WTC11 (cell line): ENCODE measurements at regions not wholly inside any gene's neighbourhood (a gene's known extent, or its start where the extent isn't known, plus 50 kb on each side); places are given as distances from the start of the nearest gene placed in this dataset.

ENCODE experiments used
- ATAC-seq: fragments of 200-7000 bp; cut with Tn5 transposase; 2 replicates; pipeline ENCODE4 v1.10.0; 2021; ENCODE audit warnings: mild to moderate bottlenecking, moderate library complexity
- CTCF ChIA-PET: fragments of 300-600 bp; sonication (Branson Sonifier 250); formaldehyde crosslinking; loops from one replicate; lab custom pipeline; 2021; ENCODE audit warnings: antibody characterized with exemption; lab: Charles Lee
- POLR2A ChIA-PET: fragments of 350-600 bp; sonication (Branson Sonifier 250); formaldehyde crosslinking; loops from one replicate; lab custom pipeline; 2021; ENCODE audit warnings: antibody characterized with exemption; lab: Charles Lee
- DNase-seq: peaks from one replicate; pipeline ENCODE4 v3.0.0; 2021; ENCODE audit warnings: low spot score
- H3K27ac Mint-ChIP-seq: 2 replicates; pipeline ENCODE4 v1.8.0; 2021; ENCODE audit warnings: mixed read lengths
- H3K27me3 Mint-ChIP-seq: 2 replicates; pipeline ENCODE4 v1.8.0; 2021; ENCODE audit warnings: low read depth, mild to moderate bottlenecking, moderate library complexity, mixed read lengths
- H3K36me3 Mint-ChIP-seq: 2 replicates; pipeline ENCODE4 v1.8.0; 2021; ENCODE audit warnings: mixed read lengths
- H3K4me1 Mint-ChIP-seq: 2 replicates; pipeline ENCODE4 v1.8.0; 2022; ENCODE audit warnings: mixed read lengths
- H3K4me3 Mint-ChIP-seq: 2 replicates; pipeline ENCODE4 v1.8.0; 2021; ENCODE audit warnings: mild to moderate bottlenecking, moderate library complexity, mixed read lengths
- H3K9me3 Mint-ChIP-seq: 2 replicates; pipeline ENCODE4 v1.8.0; 2021; ENCODE audit warnings: mixed read lengths
- EMX1 ChIP-seq: fragments of 250-450 bp; sonication (Bioruptor Pico); IDR thresholded peaks from 2 replicates; pipeline ENCODE4 v1.8.0; 2021; ENCODE audit warnings: mild to moderate bottlenecking
- FOXJ3 ChIP-seq: sonication (generic); formaldehyde crosslinking; IDR thresholded peaks from 2 replicates; pipeline ENCODE4 v1.9.0; 2021; ENCODE audit warnings: missing genetic modification reagents, mild to moderate bottlenecking, borderline replicate concordance
- FOXK1 ChIP-seq: sonication (generic); formaldehyde crosslinking; IDR thresholded peaks from 2 replicates; pipeline ENCODE4 v1.8.0; 2022; ENCODE audit warnings: mild to moderate bottlenecking, moderate library complexity, missing genetic modification reagents
- GABPB1 ChIP-seq: sonication (generic); formaldehyde crosslinking; IDR thresholded peaks from 2 replicates; pipeline ENCODE4 v1.8.1; 2023; ENCODE audit warnings: mild to moderate bottlenecking, missing genetic modification reagents
- GRHL2 ChIP-seq: fragments of 250-450 bp; sonication (Bioruptor Pico); IDR thresholded peaks from 2 replicates; pipeline ENCODE4 v1.8.0; 2022; ENCODE audit warnings: mild to moderate bottlenecking, moderate library complexity; ENCODE audit not compliant: insufficient replicate concordance, severe bottlenecking
- JAZF1 ChIP-seq: fragments of 250-450 bp; sonication (Bioruptor Pico); IDR thresholded peaks from 2 replicates; pipeline ENCODE4 v1.9.0; 2021; ENCODE audit warnings: moderate library complexity, mild to moderate bottlenecking, inconsistent platforms
- JUN ChIP-seq: sonication (generic); formaldehyde crosslinking; IDR thresholded peaks from 2 replicates; pipeline ENCODE4 v1.8.0; 2023; ENCODE audit warnings: mild to moderate bottlenecking, missing genetic modification reagents
- NFYB ChIP-seq: sonication (generic); formaldehyde crosslinking; conservative IDR thresholded peaks from 2 replicates; pipeline ENCODE4 v1.8.0; 2022; ENCODE audit warnings: low read depth, missing genetic modification reagents
- NR3C1 ChIP-seq: sonication (generic); formaldehyde crosslinking; conservative IDR thresholded peaks from 2 replicates; pipeline ENCODE4 v1.8.1; 2023; ENCODE audit warnings: low read depth, mild to moderate bottlenecking, missing genetic modification reagents
- TCF7 ChIP-seq: sonication (generic); formaldehyde crosslinking; IDR thresholded peaks from 2 replicates; pipeline ENCODE4 v1.8.0; 2022; ENCODE audit warnings: mild to moderate bottlenecking, low read depth, missing genetic modification reagents, moderate library complexity
- ZNF317 ChIP-seq: sonication (generic); formaldehyde crosslinking; IDR thresholded peaks from 2 replicates; pipeline ENCODE4 v1.8.1; 2023; ENCODE audit warnings: low read depth, mild to moderate bottlenecking, moderate library complexity, missing genetic modification reagents, borderline replicate concordance
- ZNF396 ChIP-seq: fragments of 250-450 bp; sonication (Bioruptor Pico); IDR thresholded peaks from 2 replicates; pipeline ENCODE4 v1.8.0; 2021; ENCODE audit warnings: mild to moderate bottlenecking, moderate library complexity, borderline replicate concordance
- TF ChIP-seq, protein P1 (sequence below): sonication (generic); formaldehyde crosslinking; IDR thresholded peaks from 2 replicates; pipeline ENCODE4 v1.8.1; 2023; ENCODE audit warnings: mild to moderate bottlenecking, missing genetic modification reagents, borderline replicate concordance
- TF ChIP-seq, protein P2 (sequence below): sonication (generic); formaldehyde crosslinking; IDR thresholded peaks from 2 replicates; pipeline ENCODE4 v1.8.1; 2023; ENCODE audit warnings: mild to moderate bottlenecking, missing genetic modification reagents, moderate library complexity
- TF ChIP-seq, protein P3 (sequence below): sonication (generic); formaldehyde crosslinking; IDR thresholded peaks from 2 replicates; pipeline ENCODE4 v1.8.0; 2023; ENCODE audit warnings: missing genetic modification reagents, mild to moderate bottlenecking, borderline replicate concordance
- TF ChIP-seq, protein P4 (sequence below): sonication (generic); formaldehyde crosslinking; IDR thresholded peaks from 2 replicates; pipeline ENCODE4 v1.8.1; 2022; ENCODE audit warnings: mild to moderate bottlenecking, moderate library complexity, missing genetic modification reagents

- Mint-ChIP-seq H3K27me3 (no peaks in the 10 kb centered on the region), H3K4me1 (no peaks in the 10 kb centered on the region; the same call in 1 of the 2 replicates), H3K9me3 (peaks cover 24% of the 10 kb centered on the region), H3K36me3 (peaks cover 4% of the 10 kb centered on the region), H3K4me3 (no peak overlapping the region), H3K27ac (no peak overlapping the region)
- ATAC-seq (no peak), DNase-seq (no peak)
- TF ChIP-seq GABPB1 (CRISPR knock-in tag): no peak
- TF ChIP-seq, protein P1, sequence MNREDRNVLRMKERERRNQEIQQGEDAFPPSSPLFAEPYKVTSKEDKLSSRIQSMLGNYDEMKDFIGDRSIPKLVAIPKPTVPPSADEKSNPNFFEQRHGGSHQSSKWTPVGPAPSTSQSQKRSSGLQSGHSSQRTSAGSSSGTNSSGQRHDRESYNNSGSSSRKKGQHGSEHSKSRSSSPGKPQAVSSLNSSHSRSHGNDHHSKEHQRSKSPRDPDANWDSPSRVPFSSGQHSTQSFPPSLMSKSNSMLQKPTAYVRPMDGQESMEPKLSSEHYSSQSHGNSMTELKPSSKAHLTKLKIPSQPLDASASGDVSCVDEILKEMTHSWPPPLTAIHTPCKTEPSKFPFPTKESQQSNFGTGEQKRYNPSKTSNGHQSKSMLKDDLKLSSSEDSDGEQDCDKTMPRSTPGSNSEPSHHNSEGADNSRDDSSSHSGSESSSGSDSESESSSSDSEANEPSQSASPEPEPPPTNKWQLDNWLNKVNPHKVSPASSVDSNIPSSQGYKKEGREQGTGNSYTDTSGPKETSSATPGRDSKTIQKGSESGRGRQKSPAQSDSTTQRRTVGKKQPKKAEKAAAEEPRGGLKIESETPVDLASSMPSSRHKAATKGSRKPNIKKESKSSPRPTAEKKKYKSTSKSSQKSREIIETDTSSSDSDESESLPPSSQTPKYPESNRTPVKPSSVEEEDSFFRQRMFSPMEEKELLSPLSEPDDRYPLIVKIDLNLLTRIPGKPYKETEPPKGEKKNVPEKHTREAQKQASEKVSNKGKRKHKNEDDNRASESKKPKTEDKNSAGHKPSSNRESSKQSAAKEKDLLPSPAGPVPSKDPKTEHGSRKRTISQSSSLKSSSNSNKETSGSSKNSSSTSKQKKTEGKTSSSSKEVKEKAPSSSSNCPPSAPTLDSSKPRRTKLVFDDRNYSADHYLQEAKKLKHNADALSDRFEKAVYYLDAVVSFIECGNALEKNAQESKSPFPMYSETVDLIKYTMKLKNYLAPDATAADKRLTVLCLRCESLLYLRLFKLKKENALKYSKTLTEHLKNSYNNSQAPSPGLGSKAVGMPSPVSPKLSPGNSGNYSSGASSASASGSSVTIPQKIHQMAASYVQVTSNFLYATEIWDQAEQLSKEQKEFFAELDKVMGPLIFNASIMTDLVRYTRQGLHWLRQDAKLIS (CRISPR knock-in tag): no peak
- no peak for TF ChIP-seq GRHL2 (CRISPR knock-in tag)
- TF ChIP-seq ZNF317: no peak
- no peak for TF ChIP-seq FOXJ3 (CRISPR knock-in tag)
- no peak for TF ChIP-seq FOXK1 (CRISPR knock-in tag)
- no peak for TF ChIP-seq EMX1 (CRISPR knock-in tag)
- TF ChIP-seq TCF7 (CRISPR knock-in tag): no peak
- TF ChIP-seq NR3C1 (CRISPR knock-in tag): no peak
- ChIA-PET CTCF (no interaction called here), POLR2A (no interaction called here)
Observed at GRCh38 chr4:178258603-178259002, 816.4 kb upstream of the AGA start.

DNA sequence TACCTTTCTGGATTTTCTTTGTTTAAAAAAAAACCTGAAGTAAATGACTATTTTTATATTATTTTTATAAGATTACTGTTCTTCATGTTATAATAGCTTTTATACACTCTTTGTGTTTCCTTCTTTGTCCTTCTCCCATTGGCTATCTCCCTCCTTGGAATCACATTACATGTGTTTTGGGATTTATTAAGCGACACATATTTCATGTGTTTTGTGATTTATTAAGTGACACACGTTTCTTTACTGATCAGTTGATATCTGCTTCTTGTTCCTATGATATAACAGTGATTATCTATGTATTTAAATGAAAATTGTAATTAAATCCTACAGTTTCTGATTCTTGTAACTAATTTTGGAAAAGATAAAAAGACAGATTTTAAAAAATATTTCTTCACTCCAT, 817.3 kb upstream of the AGA start:
- H3K4me3 Mint-ChIP-seq: no peak overlapping the region
- TF ChIP-seq, protein P2, sequence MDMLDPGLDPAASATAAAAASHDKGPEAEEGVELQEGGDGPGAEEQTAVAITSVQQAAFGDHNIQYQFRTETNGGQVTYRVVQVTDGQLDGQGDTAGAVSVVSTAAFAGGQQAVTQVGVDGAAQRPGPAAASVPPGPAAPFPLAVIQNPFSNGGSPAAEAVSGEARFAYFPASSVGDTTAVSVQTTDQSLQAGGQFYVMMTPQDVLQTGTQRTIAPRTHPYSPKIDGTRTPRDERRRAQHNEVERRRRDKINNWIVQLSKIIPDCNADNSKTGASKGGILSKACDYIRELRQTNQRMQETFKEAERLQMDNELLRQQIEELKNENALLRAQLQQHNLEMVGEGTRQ (CRISPR knock-in tag): no peak
- TF ChIP-seq GRHL2 (CRISPR knock-in tag): no peak
- no peak for TF ChIP-seq NFYB (CRISPR knock-in tag)
- TF ChIP-seq ZNF396: no peak
- TF ChIP-seq JAZF1: no peak
- TF ChIP-seq JUN (CRISPR knock-in tag): no peak
- TF ChIP-seq, protein P3, sequence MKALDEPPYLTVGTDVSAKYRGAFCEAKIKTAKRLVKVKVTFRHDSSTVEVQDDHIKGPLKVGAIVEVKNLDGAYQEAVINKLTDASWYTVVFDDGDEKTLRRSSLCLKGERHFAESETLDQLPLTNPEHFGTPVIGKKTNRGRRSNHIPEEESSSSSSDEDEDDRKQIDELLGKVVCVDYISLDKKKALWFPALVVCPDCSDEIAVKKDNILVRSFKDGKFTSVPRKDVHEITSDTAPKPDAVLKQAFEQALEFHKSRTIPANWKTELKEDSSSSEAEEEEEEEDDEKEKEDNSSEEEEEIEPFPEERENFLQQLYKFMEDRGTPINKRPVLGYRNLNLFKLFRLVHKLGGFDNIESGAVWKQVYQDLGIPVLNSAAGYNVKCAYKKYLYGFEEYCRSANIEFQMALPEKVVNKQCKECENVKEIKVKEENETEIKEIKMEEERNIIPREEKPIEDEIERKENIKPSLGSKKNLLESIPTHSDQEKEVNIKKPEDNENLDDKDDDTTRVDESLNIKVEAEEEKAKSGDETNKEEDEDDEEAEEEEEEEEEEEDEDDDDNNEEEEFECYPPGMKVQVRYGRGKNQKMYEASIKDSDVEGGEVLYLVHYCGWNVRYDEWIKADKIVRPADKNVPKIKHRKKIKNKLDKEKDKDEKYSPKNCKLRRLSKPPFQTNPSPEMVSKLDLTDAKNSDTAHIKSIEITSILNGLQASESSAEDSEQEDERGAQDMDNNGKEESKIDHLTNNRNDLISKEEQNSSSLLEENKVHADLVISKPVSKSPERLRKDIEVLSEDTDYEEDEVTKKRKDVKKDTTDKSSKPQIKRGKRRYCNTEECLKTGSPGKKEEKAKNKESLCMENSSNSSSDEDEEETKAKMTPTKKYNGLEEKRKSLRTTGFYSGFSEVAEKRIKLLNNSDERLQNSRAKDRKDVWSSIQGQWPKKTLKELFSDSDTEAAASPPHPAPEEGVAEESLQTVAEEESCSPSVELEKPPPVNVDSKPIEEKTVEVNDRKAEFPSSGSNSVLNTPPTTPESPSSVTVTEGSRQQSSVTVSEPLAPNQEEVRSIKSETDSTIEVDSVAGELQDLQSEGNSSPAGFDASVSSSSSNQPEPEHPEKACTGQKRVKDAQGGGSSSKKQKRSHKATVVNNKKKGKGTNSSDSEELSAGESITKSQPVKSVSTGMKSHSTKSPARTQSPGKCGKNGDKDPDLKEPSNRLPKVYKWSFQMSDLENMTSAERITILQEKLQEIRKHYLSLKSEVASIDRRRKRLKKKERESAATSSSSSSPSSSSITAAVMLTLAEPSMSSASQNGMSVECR (CRISPR knock-in tag): no peak
- TF ChIP-seq, protein P4, sequence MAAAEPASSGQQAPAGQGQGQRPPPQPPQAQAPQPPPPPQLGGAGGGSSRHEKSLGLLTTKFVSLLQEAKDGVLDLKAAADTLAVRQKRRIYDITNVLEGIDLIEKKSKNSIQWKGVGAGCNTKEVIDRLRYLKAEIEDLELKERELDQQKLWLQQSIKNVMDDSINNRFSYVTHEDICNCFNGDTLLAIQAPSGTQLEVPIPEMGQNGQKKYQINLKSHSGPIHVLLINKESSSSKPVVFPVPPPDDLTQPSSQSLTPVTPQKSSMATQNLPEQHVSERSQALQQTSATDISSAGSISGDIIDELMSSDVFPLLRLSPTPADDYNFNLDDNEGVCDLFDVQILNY (CRISPR knock-in tag): no peak
- TF ChIP-seq GABPB1 (CRISPR knock-in tag): no peak
- TF ChIP-seq, all 79 proteins: peak for 0
- ATAC-seq (no peak), DNase-seq (no peak)
- ChIA-PET POLR2A (no interaction called here), CTCF (no interaction called here)
- Mint-ChIP-seq H3K36me3 (no peaks in the 10 kb centered on the region), H3K9me3 (peaks cover 14% of the 10 kb centered on the region), H3K27me3 (no peaks in the 10 kb centered on the region), H3K27ac (no peak overlapping the region), H3K4me1 (peaks cover 7% of the 10 kb centered on the region)
